Activated CD4-positive, alpha-beta T cell treated with anti-CD3 and anti-CD28 coated beads for 48 hours (primary cell): ENCODE measurements at regions not wholly inside any gene's neighbourhood (a gene's known extent, or its start where the extent isn't known, plus 50 kb on each side); places are given as distances from the start of the nearest gene placed in this dataset.
"Not testable (repeated sequence)": the region's sequence is repeated elsewhere in the genome, so short reads cannot be mapped to it uniquely, and the experiment has no call there.

Experiments used
- DNase-seq: peaks from one replicate; pipeline ENCODE4 v3.0.0-alpha.2; 2020

- DNase-seq, result no peak
Measured at GRCh38 chr7:36040679-36041078, 112.4 kb upstream of the EEPD1 start.

- no peak for DNase-seq
Measured at GRCh38 chr7:36044101-36044892, 108.8 kb upstream of the EEPD1 start.

GRCh38 chr7:36045326-36045725, 107.7 kb upstream of the EEPD1 start:
- no peak for DNase-seq

DNA sequence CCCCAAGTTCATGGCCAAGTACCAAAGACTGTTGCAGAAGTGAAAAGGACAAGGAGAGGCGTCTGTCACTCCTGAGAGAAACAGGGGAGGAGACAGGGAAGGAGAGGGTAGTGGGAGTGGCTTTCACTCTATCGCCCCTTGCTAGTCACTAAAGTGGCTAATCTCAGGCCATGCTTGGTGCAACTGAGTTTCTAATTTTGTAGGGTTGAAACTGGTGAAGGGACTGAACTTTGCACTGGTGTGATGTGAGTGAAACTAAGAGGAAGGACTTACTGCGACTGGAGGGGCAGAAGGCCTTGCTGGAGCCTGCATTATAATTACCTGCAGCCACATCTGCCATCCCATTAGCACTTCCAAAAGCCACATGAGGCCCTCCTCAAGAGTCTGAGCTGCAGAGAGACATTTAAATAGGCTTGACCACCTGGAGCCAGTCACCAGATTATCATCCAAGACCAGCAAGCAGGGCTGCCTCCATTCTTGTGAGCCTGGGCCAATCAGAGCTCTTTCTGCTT, 107.2 kb upstream of the EEPD1 start:
- no peak for DNase-seq

- no peak for DNase-seq
Measured at GRCh38 chr7:36047091-36047658, 105.9 kb upstream of the EEPD1 start.

DNA sequence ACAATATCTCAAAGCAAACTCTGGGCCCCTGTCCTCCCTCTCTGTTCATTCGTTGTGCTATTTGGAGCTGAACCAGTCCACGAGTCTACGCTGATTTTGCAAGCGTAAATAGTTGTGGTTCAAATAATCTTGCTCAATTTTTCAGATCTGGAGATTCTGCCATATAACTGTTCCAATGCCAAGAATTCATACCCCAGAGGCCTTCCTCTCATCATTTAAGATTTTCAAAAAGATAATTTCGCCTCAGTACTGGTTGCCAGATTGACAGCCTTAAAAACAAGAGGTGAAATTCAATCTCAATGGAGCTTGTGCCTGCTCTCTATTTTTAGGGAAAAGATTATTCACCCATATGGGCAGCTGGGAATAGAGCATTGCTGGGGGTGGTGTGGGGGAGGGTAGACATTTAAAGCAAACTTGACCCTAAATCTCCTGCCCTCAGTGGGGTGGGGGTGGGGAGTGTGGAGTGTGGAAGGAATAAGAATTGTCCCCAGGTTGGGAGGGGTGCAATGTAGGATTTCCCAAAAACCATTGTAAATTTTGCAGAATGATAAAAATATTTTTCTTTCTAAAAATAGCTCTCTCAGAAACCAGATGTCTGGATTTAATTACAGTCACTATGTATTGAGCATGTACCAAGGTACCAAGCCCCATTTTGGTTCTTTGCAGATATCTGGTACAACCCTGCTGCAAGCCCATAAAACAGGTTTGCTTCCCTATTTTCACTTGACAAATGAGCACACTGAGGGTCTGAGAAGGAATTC, 104.7 kb upstream of the EEPD1 start:
- no peak for DNase-seq

DNA sequence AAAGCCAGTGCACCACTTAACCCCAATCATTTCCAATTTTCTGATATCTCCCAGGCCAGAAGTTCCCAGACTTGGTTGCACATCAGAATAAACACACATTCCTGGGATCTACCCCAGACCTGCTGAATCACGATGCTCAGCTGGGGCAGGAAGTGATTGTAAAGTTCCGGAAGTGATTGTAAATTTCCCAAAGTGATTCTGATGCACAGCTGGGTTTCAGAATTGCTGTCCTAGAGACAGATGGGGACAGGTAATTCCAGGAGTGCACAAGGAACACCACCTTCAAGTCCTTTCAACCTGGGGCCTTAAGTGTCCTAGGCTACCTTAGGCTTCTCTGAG, 104.2 kb upstream of the EEPD1 start:
- DNase-seq, result no peak

DNA sequence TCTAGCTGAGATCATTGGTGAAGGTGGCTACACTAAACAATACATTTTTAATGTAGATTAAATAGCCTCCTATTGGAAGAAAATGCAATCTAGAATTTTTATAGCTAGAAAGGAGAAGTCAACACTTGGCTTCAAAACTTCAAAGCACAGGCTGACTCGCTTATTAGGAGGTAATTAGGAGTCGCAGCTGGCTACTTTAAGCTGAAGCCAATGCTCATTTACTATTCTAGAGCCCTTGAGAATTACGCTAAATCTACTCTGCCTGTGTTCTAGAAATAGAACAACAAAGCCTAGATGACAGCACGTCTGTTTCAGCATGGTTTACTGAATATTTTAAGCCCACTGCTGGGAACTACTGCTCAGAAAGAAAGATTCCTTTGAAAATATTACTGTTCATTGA, 101.6 kb upstream of the EEPD1 start:
- DNase-seq, result no peak

- no peak for DNase-seq
Measured at GRCh38 chr7:36053589-36053988, 99.5 kb upstream of the EEPD1 start.

- DNase-seq, result no peak
Measured at GRCh38 chr7:36054637-36055036, 98.4 kb upstream of the EEPD1 start.

- DNase-seq, result no peak
Measured at GRCh38 chr7:36055207-36055606, 97.8 kb upstream of the EEPD1 start.

DNA sequence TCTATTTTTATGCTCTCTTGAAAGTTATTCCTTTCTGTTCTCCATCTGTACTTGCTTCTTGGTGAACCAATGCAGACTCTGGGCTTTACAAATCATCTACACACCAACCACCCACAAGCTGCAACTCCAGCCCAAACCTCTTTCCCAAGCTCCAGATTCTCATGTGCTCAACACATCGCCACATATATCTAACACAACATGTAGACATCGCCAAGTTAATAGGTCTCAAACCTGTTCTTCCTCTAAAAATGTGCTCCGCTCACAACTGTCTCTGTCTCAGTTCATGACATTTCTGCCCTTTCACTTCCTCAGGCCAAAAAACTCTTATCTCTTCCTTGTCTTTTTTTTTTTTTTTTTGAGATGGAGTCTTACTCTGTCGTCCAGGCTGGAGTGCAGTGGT, 95.7 kb upstream of the EEPD1 start:
- no peak for DNase-seq

- DNase-seq, result no peak
Measured at GRCh38 chr7:36058020-36058592, 94.9 kb upstream of the EEPD1 start.

DNA sequence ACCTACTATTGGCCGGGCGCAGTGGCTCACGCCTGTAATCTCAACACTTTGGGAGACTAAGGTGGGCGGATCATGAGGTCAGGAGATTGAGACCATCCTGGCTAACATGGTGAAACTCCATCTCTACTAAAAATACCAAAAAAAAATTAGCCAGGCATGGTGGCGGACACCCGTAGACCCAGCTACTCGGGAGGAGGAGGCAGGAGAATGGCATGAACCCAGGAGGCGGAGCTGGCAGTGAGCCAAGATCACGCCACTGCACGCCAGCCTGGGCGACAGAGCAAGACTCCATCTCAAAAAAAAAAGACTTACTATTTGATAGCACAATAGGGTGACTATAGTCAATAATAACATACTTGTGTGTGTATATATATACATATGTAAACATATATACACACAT, 92.7 kb upstream of the EEPD1 start:
- DNase-seq, result not testable (repeated sequence)

DNA sequence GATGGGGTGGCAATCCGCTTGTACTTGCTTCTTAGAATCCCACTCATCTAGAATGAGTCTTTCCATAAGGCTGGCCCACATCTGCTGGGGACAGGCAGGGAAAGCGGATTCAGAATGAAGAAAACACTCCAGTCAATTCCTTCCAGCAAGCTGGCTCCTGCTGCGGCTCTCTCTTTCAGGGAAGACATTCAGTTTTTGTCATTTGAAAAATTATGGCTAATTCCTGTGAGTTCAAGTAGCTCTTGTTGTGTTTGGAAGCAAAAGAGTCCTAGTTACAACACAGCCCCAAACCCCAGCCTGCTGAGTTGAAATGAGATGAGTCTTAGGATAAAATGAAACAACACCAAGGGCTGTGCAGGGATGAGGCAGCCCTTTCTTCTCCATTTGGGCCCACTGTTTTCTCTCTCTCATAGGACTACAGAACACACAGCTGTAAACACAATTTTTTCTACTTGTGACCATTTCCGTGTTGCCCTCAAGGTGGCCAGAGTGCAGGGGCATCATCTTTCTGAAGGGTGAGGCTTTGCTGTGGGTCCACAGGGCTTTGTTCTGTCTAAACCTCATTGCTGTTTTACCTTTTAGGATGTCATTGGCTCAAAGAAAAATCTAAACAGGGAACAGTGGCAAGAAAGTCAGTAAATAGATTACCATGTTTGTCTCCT, 90.8 kb upstream of the EEPD1 start:
- no peak for DNase-seq

GRCh38 chr7:36064676-36065075, 88.4 kb upstream of the EEPD1 start:
- no peak for DNase-seq

GRCh38 chr7:36065563-36066342, 87.3 kb upstream of the EEPD1 start:
- not testable (repeated sequence) for DNase-seq

DNA sequence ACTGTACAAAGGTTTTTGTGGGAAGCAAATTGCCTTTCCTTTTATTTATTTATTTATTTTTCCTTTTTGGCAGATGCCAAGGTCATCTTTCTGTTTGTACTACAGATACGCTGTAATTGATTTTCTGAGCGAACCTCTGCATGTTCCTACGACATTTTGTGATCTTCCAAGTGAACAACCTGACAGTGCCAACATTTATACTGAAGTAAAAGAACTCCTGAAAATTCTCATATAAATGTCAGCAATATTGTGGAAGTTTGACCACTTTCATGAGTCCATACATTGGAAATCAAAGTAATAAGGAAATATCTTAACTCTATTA, 86.8 kb upstream of the EEPD1 start:
- DNase-seq, result no peak

DNA sequence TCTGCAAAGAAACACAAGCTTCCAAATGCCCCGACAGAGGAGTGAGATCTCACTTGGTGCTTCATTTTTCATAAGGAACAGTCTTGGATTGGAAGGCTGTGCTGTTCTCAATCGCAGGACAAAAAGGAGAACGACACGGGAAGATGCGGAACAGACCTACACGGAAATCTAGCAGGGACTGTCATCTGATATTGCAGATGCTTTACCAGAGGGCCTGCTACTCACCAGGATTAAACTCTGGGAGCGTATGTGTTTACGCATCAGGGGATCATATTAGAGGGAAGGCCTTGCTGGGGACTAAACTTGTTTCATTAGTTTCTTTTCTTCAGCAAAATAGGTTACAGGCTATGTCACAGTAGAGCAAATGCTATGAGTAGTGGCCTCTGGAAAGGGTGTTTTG, 82.8 kb upstream of the EEPD1 start:
- DNase-seq, result no peak

- DNase-seq, result no peak
Measured at GRCh38 chr7:36071605-36072004, 81.4 kb upstream of the EEPD1 start.

DNA sequence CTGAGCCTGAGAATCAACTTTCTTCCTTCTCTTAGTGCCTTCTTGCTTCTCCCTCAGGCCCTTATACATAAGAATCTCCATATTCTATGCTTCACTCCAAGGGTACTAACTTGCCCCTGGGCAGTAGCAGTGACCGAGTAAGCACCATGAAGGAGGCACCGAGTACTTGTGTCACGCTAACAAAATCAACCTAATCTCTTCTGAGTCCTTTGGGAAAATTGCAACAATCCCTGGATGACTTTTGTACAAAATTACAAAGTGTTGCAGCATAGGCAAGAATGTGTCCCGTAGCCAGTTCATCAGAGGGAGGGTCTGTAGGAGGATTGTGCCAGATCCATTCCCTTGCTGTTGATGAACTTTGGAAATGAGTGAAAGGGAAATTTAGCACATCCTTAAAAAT, 80.4 kb upstream of the EEPD1 start:
- no peak for DNase-seq

GRCh38 chr7:36075561-36075960, 77.5 kb upstream of the EEPD1 start:
- DNase-seq, result no peak

DNA sequence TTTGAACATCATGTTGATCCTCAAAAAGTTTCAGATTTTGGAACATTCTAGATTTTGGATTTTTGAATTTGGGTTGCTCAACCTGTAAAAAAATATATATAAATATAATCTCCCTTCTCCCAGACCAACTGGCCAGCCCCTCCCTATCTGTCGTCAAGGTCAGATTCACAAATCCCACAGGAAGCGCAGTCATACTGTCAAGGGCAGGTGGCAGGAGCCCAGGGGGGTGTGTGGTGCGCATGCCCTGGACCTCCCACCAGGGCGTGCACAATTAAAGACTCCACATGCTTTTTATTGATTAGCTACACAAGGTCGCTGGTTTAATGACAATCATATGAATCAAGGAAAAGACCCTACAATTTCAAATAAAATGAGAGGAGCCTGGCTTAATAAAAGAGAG, 77.0 kb upstream of the EEPD1 start:
- no peak for DNase-seq
